ENCODE measurements at regions not wholly inside any gene's neighbourhood (a gene's known extent, or its start where the extent isn't known, plus 50 kb on each side); places are given as distances from the start of the nearest gene placed in this dataset.

GRCh38 chr7:110448918-110449317 is 642.0 kb upstream of the LRRN3 start:
- Histone ChIP-seq H3K9me3 (replicated peaks; ENCODE audit: control insufficient read depth, insufficient read depth, low read length) (no peaks in the 10 kb centered on the region), H3K9ac (ENCODE audit: control insufficient read depth, insufficient read depth, low read length) (no peak overlapping the region), H3K4me2 (ENCODE audit: control insufficient read depth, insufficient read depth) (no peak overlapping the region), H3K4me3 (no peak overlapping the region), H2AFZ (ENCODE audit: control insufficient read depth, low read depth, low read length) (no peak overlapping the region), H3K4me1 (ENCODE audit: control insufficient read depth, insufficient read depth, low read length) (no peaks in the 10 kb centered on the region), H3K27me3 (replicated peaks in 1 of 2; ENCODE audit: control insufficient read depth in 2 of 2, insufficient read depth in 2 of 2, low read length in 1 of 2) (no peaks in the 10 kb centered on the region), H3K79me2 (ENCODE audit: control insufficient read depth, insufficient read depth, low read length) (no peaks in the 10 kb centered on the region), H3K36me3 (ENCODE audit: control insufficient read depth in 2 of 2, insufficient read depth in 2 of 2, low read length in 1 of 2) (no peaks in the 10 kb centered on the region), H3K27ac (ENCODE audit: control insufficient read depth, insufficient read depth) (no peak overlapping the region), H4K20me1 (ENCODE audit: control insufficient read depth, insufficient read depth) (no peaks in the 10 kb centered on the region)
- in situ Hi-C loops (cut with MboI) (no loop called here), intact Hi-C loops (cut with micrococcal nuclease; ENCODE audit: unreplicated experiment) (loop anchor here (10.0 kb wide), 2 partner anchors 656 to 1834 kb away; no protein-coding TSS in a partner anchor)
- RAD21 ChIA-PET (ENCODE audit: unreplicated experiment) = no interaction called here
- POLR2A ChIA-PET = no interaction called here
- BruUV-seq (replicated peaks) = no TSS peak
- CTCF ChIA-PET = no interaction called here
- no peak for FAIRE-seq
- DNase-seq (ENCODE audit: low read depth, low spot score) = no peak
- no peak for TF ChIP-seq PBX3 (IDR thresholded peaks at IDR 0.05; ENCODE audit: insufficient replicate concordance, low read depth, low read length)
- TF ChIP-seq MTA3 (IDR thresholded peaks at IDR 0.05; ENCODE audit: borderline replicate concordance, low read length) = no peak
- no peak for TF ChIP-seq KAT2A (conservative IDR thresholded peaks at IDR 0.05; ENCODE audit: control insufficient read depth, low read depth, low read length)
- TF ChIP-seq YY1 (IDR thresholded peaks at IDR 0.05; ENCODE audit: low read depth, low read length) = no peak
- peak; percentile 79 for TF ChIP-seq SPI1 (IDR thresholded peaks at IDR 0.05; ENCODE audit: borderline replicate concordance, insufficient read depth, low read depth, low read length)
- no peak for TF ChIP-seq SIN3A (IDR thresholded peaks at IDR 0.05; ENCODE audit: low read depth, low read length)
- TF ChIP-seq ZBED1 (IDR thresholded peaks at IDR 0.05; ENCODE audit: borderline replicate concordance) = no peak
- TF ChIP-seq YBX1 (IDR thresholded peaks at IDR 0.05) = no peak
- ATAC-seq = peak; percentile 88
- SMC1A ChIA-PET (ENCODE audit: uncharacterized antibody, unreplicated experiment) = no interaction called here

- no peaks in the 10 kb centered on the region for H3K27me3 ChIP-seq (replicated peaks in 1 of 2; ENCODE audit: control insufficient read depth in 2 of 2, insufficient read depth in 2 of 2, low read length in 1 of 2)
- H3K9ac ChIP-seq (ENCODE audit: control insufficient read depth, insufficient read depth, low read length) = no peak overlapping the region
- peak; percentile 74 for ATAC-seq
- H2AFZ ChIP-seq (ENCODE audit: control insufficient read depth, low read depth, low read length) = no peak overlapping the region
- no peaks in the 10 kb centered on the region for H4K20me1 ChIP-seq (ENCODE audit: control insufficient read depth, insufficient read depth)
- H3K36me3 ChIP-seq (ENCODE audit: control insufficient read depth in 2 of 2, insufficient read depth in 2 of 2, low read length in 1 of 2) = no peaks in the 10 kb centered on the region
- in situ Hi-C loops (cut with MboI) = no loop called here
- ChIA-PET SMC1A (ENCODE audit: uncharacterized antibody, unreplicated experiment) (interaction anchor here (0.8 kb wide), 1 partner anchor 33 kb away, joined by 3 read pairs; no protein-coding TSS in a partner anchor), RAD21 (ENCODE audit: unreplicated experiment) (no interaction called here), POLR2A (no interaction called here), CTCF (interaction anchor here (1.4 kb wide), 1 partner anchor 12 kb away, joined by 3 read pairs; no protein-coding TSS in a partner anchor)
- DNase-seq (ENCODE audit: low read depth, low spot score) = no peak
- no peaks in the 10 kb centered on the region for H3K9me3 ChIP-seq (replicated peaks; ENCODE audit: control insufficient read depth, insufficient read depth, low read length)
- H3K79me2 ChIP-seq (ENCODE audit: control insufficient read depth, insufficient read depth, low read length) = no peaks in the 10 kb centered on the region
- H3K4me3 ChIP-seq = no peak overlapping the region
- WGBS (ENCODE audit: insufficient coverage, insufficient replicate concordance, low lambda C conversion rate, missing lambda C conversion rate) = 3% methylated on average over 3 of the region's 3 CpGs
- no peak for FAIRE-seq
- H3K27ac ChIP-seq (ENCODE audit: control insufficient read depth, insufficient read depth) = no peak overlapping the region
- intact Hi-C loops (cut with micrococcal nuclease; ENCODE audit: unreplicated experiment) = no loop called here
- no TSS peak for BruUV-seq (replicated peaks)
- peak; percentile 25; the same call in 1 of the 2 replicates for TF ChIP-seq ATF2 (IDR thresholded peaks at IDR 0.05; ENCODE audit: low read length)
- no peak for TF ChIP-seq SP1 (IDR thresholded peaks at IDR 0.05; ENCODE audit: low read depth, low read length)
- 0 out of 2 replicates have a peak, but pooled peaks have one; percentile 52 for TF ChIP-seq MEF2A (IDR thresholded peaks at IDR 0.05; ENCODE audit: insufficient read depth, low read depth, low read length)
- no peak for TF ChIP-seq IKZF2 (IDR thresholded peaks at IDR 0.05)
- H3K4me1 ChIP-seq (ENCODE audit: control insufficient read depth, insufficient read depth, low read length) = no peaks in the 10 kb centered on the region
- H3K4me2 ChIP-seq (ENCODE audit: control insufficient read depth, insufficient read depth) = no peak overlapping the region
Measured at GRCh38 chr7:110454713-110455112, 636.2 kb upstream of the LRRN3 start.
